ENCODE measurements at regions not wholly inside any gene's neighbourhood (a gene's known extent, or its start where the extent isn't known, plus 50 kb on each side); places are given as distances from the start of the nearest gene placed in this dataset.

- H3K27ac ChIP-seq (ENCODE audit: low read depth, low read length): no peak overlapping the region
- TF ChIP-seq CTCF (IDR thresholded peaks at IDR 0.05; ENCODE audit: extremely low read depth, low read depth, low read length): no peak
- no peak overlapping the region for H3K4me2 ChIP-seq (ENCODE audit: insufficient read depth, low read length)
- no peaks in the 10 kb centered on the region for H4K20me1 ChIP-seq (ENCODE audit: insufficient read depth, low read length)
- no peaks in the 10 kb centered on the region for H3K27me3 ChIP-seq (ENCODE audit: insufficient read depth, low read length)
- no peak for DNase-seq (ENCODE audit: insufficient read length, low spot score, missing footprints)
- no peak overlapping the region for H2AFZ ChIP-seq (ENCODE audit: low read length)
- no peaks in the 10 kb centered on the region for H3K79me2 ChIP-seq (ENCODE audit: insufficient read depth, low read length)
- H3K4me1 ChIP-seq (ENCODE audit: insufficient read depth, low read length): no peaks in the 10 kb centered on the region
- H3K36me3 ChIP-seq (ENCODE audit: insufficient read depth, low read length): no peaks in the 10 kb centered on the region
- no peaks in the 10 kb centered on the region for H3K9me3 ChIP-seq (ENCODE audit: low read depth, low read length)
- H3K4me3 ChIP-seq (ENCODE audit: insufficient read depth, low read length): no peak overlapping the region
These were observed 668.7 kb downstream of the MRPL39 start for GRCh38 chr21:24938573-24938972.

DNA sequence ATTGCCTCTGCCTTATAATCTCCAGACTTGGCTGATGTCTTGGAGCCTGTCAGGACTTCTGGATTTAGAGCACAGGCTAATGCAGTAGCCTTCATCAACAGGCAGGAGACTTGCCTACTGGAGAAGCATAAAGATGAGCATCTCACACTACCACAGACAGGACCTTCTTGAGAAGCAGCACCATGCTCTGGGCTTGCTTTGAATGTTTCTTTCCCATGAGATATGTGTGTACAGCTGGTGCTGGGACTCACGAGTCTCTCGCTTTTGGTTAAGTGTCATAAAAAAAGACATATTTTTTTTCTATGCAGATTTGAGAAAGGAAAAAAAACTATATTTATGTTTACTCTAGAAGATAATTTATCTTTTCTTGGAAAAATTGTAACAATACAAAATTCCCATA lies 671.3 kb downstream of the MRPL39 start:
- Histone ChIP-seq H3K27me3 (ENCODE audit: insufficient read depth, low read length) (no peaks in the 10 kb centered on the region), H3K27ac (ENCODE audit: low read depth, low read length) (no peak overlapping the region)
- no peak for TF ChIP-seq CTCF (IDR thresholded peaks at IDR 0.05; ENCODE audit: extremely low read depth, low read depth, low read length)

DNA sequence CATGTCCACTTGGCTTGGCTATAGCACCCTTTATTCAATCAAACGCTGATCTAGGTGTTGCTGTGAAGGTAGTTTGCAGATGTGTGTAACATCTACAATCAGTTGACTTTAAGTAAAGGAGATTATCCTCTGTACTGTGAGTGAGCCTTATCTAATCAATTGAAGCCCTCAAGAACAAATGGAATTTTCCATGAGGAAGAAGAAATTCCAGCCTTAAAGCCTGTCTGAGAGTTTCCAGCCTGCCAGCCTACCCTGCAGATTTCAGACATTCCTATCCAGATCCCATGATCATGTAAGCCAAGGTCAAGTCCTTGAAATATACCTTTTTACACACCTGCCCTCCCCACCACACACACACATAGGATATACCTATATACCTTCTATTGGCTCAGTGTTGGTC lies 696.7 kb downstream of the MRPL39 start:
- no peak overlapping the region for H3K4me2 ChIP-seq (ENCODE audit: insufficient read depth, low read length)
- DNase-seq (ENCODE audit: insufficient read length, low spot score, missing footprints): no peak
- H3K4me3 ChIP-seq (ENCODE audit: insufficient read depth, low read length): no peak overlapping the region
- no peak overlapping the region for H2AFZ ChIP-seq (ENCODE audit: low read length)
- no peaks in the 10 kb centered on the region for H3K79me2 ChIP-seq (ENCODE audit: insufficient read depth, low read length)
- no peaks in the 10 kb centered on the region for H3K36me3 ChIP-seq (ENCODE audit: insufficient read depth, low read length)
- no peaks in the 10 kb centered on the region for H3K27me3 ChIP-seq (ENCODE audit: insufficient read depth, low read length)
- no peak for TF ChIP-seq CTCF (IDR thresholded peaks at IDR 0.05; ENCODE audit: extremely low read depth, low read depth, low read length)
- H3K9me3 ChIP-seq (ENCODE audit: low read depth, low read length): no peaks in the 10 kb centered on the region
- H3K27ac ChIP-seq (ENCODE audit: low read depth, low read length): no peak overlapping the region
- no peaks in the 10 kb centered on the region for H3K4me1 ChIP-seq (ENCODE audit: insufficient read depth, low read length)
- no peaks in the 10 kb centered on the region for H4K20me1 ChIP-seq (ENCODE audit: insufficient read depth, low read length)

More for the DNA sequence above, 671.3 kb downstream of the MRPL39 start:
- H4K20me1 ChIP-seq (ENCODE audit: insufficient read depth, low read length): no peaks in the 10 kb centered on the region
- H2AFZ ChIP-seq (ENCODE audit: low read length): no peak overlapping the region
- no peak for DNase-seq (ENCODE audit: insufficient read length, low spot score, missing footprints)
- H3K36me3 ChIP-seq (ENCODE audit: insufficient read depth, low read length): no peaks in the 10 kb centered on the region
- H3K4me2 ChIP-seq (ENCODE audit: insufficient read depth, low read length): no peak overlapping the region
- H3K4me3 ChIP-seq (ENCODE audit: insufficient read depth, low read length): no peak overlapping the region
- no peaks in the 10 kb centered on the region for H3K79me2 ChIP-seq (ENCODE audit: insufficient read depth, low read length)
- H3K4me1 ChIP-seq (ENCODE audit: insufficient read depth, low read length): no peaks in the 10 kb centered on the region
- H3K9me3 ChIP-seq (ENCODE audit: low read depth, low read length): no peaks in the 10 kb centered on the region

GRCh38 chr21:24903994-24904635 lies 703.2 kb downstream of the MRPL39 start:
- DNase-seq (ENCODE audit: insufficient read length, low spot score, missing footprints): no peak
- H4K20me1 ChIP-seq (ENCODE audit: insufficient read depth, low read length): no peaks in the 10 kb centered on the region

More at GRCh38 chr21:24903994-24904635, 703.2 kb downstream of the MRPL39 start:
- peaks cover 4% of the 10 kb centered on the region for H3K9me3 ChIP-seq (ENCODE audit: low read depth, low read length)
- H3K36me3 ChIP-seq (ENCODE audit: insufficient read depth, low read length): no peaks in the 10 kb centered on the region
- H3K79me2 ChIP-seq (ENCODE audit: insufficient read depth, low read length): no peaks in the 10 kb centered on the region
- no peak for TF ChIP-seq CTCF (IDR thresholded peaks at IDR 0.05; ENCODE audit: extremely low read depth, low read depth, low read length)
- H3K4me1 ChIP-seq (ENCODE audit: insufficient read depth, low read length): no peaks in the 10 kb centered on the region
- H2AFZ ChIP-seq (ENCODE audit: low read length): no peak overlapping the region
- no peak overlapping the region for H3K4me3 ChIP-seq (ENCODE audit: insufficient read depth, low read length)
- no peak overlapping the region for H3K4me2 ChIP-seq (ENCODE audit: insufficient read depth, low read length)
- H3K27ac ChIP-seq (ENCODE audit: low read depth, low read length): no peak overlapping the region
- H3K27me3 ChIP-seq (ENCODE audit: insufficient read depth, low read length): no peaks in the 10 kb centered on the region
